Hepatocyte (in vitro differentiated cells): ENCODE measurements at regions not wholly inside any gene's neighbourhood (a gene's known extent, or its start where the extent isn't known, plus 50 kb on each side); places are given as distances from the start of the nearest gene placed in this dataset.

Source experiments
- EZH2 ChIP-seq: fragments of 200-600 bp; sonication (generic); IDR thresholded peaks from 2 replicates; pipeline ENCODE4 v1.6.1; 2016; ENCODE audit warnings: antibody characterized with exemption, mild to moderate bottlenecking, borderline replicate concordance
- EZH2phosphoT487 ChIP-seq: fragments of 200-600 bp; sonication (generic); IDR thresholded peaks from one replicate; pipeline ENCODE4 v1.6.1; 2018; ENCODE audit warnings: antibody characterized with exemption, mild to moderate bottlenecking, low read depth, moderate library complexity; ENCODE audit not compliant: unreplicated experiment, severe bottlenecking
- TF ChIP-seq, protein P1 (sequence below): fragments of 200-600 bp; sonication (generic); IDR thresholded peaks from 2 replicates; pipeline ENCODE4 v1.5.1; 2016; ENCODE audit warnings: antibody characterized with exemption, mild to moderate bottlenecking; ENCODE audit not compliant: poor library complexity

DNA sequence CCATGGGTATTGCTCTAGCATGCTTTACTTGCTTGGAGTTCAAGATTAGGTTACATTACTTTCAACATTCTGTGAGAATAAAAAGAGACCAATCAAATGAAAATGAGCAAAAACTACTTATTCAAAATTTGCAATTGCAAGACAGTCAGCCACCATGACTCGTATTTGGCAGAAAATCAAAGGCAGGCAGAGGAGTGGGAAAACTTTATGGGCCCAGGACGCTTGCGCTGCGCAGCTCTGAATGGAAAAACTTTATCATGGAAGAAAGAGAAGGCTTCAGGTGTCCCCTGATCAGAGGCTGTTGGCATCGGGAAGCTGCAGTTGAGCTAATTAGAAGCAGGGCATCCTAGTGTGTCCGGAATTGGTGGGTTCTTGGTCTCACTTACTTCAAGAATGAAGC lies 250.6 kb downstream of the USP46 start:
- TF ChIP-seq, protein P1, sequence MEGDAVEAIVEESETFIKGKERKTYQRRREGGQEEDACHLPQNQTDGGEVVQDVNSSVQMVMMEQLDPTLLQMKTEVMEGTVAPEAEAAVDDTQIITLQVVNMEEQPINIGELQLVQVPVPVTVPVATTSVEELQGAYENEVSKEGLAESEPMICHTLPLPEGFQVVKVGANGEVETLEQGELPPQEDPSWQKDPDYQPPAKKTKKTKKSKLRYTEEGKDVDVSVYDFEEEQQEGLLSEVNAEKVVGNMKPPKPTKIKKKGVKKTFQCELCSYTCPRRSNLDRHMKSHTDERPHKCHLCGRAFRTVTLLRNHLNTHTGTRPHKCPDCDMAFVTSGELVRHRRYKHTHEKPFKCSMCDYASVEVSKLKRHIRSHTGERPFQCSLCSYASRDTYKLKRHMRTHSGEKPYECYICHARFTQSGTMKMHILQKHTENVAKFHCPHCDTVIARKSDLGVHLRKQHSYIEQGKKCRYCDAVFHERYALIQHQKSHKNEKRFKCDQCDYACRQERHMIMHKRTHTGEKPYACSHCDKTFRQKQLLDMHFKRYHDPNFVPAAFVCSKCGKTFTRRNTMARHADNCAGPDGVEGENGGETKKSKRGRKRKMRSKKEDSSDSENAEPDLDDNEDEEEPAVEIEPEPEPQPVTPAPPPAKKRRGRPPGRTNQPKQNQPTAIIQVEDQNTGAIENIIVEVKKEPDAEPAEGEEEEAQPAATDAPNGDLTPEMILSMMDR: no peak
- no peak for TF ChIP-seq EZH2
- no peak for TF ChIP-seq EZH2phosphoT487
